H1 (cell line): ENCODE measurements at regions not wholly inside any gene's neighbourhood (a gene's known extent, or its start where the extent isn't known, plus 50 kb on each side); places are given as distances from the start of the nearest gene placed in this dataset.
A peak's percentile ranks its signal among the peaks of the same experiment; 100 is the strongest.

ENCODE experiments used
- CHD2 ChIP-seq: IDR thresholded peaks from 2 replicates; pipeline ENCODE4 v1.6.1; 2012; ENCODE audit warnings: low read length, improper control_type of control experiment
- EGR1 ChIP-seq: IDR thresholded peaks from 2 replicates; pipeline ENCODE4 v1.6.1; 2011; ENCODE audit warnings: low read depth, low read length, borderline replicate concordance
- EP300 ChIP-seq, 2 experiments: IDR thresholded peaks; 1 replicate in 1 of 2; 2 replicates in 1 of 2; pipeline ENCODE4 v1.6.1; 2011 to 2012; ENCODE audit warnings: low read depth in 2 of 2, low read length in 2 of 2, mild to moderate bottlenecking in 2 of 2, borderline replicate concordance in 1 of 2, inconsistent platforms in 1 of 2, moderate library complexity in 1 of 2
- HDAC2 ChIP-seq, 2 experiments: fragments of 300-600 bp in 1 of 2; sonication (generic) in 1 of 2; IDR thresholded peaks; 2 replicates each; pipeline ENCODE4 v1.6.1; 2011 to 2012; ENCODE audit warnings: low read depth in 2 of 2, low read length in 2 of 2, mild to moderate bottlenecking in 2 of 2, moderate library complexity in 2 of 2, borderline replicate concordance in 1 of 2, inconsistent platforms in 1 of 2
- JUND ChIP-seq: IDR thresholded peaks from 2 replicates; pipeline ENCODE4 v1.6.1; 2011; ENCODE audit warnings: mild to moderate bottlenecking, improper control_type of control experiment, low read length
- NANOG ChIP-seq: IDR thresholded peaks from 2 replicates; pipeline ENCODE4 v1.6.1; 2011; ENCODE audit warnings: low read length, low read depth, mild to moderate bottlenecking, inconsistent platforms; ENCODE audit not compliant: insufficient read depth, poor library complexity, severe bottlenecking
- SP1 ChIP-seq: IDR thresholded peaks from 2 replicates; pipeline ENCODE4 v1.6.1; 2011; ENCODE audit warnings: low read depth, low read length
- SUZ12 ChIP-seq: fragments of 200-600 bp; sonication (generic); IDR thresholded peaks from 2 replicates; pipeline ENCODE4 v1.6.1; 2012; ENCODE audit warnings: mild to moderate bottlenecking, inconsistent platforms, low read length, moderate library complexity, mixed read lengths
- TAF7 ChIP-seq: optimal IDR thresholded peaks from 2 replicates; pipeline ENCODE3; 2011; ENCODE audit warnings: low read depth, mild to moderate bottlenecking, inconsistent platforms, low read length, moderate library complexity, borderline replicate concordance
- TBP ChIP-seq: IDR thresholded peaks from 2 replicates; pipeline ENCODE4 v1.6.1; 2011; ENCODE audit warnings: low read depth, low read length, improper control_type of control experiment
- TEAD4 ChIP-seq: IDR thresholded peaks from 2 replicates; pipeline ENCODE4 v1.6.1; 2012; ENCODE audit warnings: low read depth, low read length, inconsistent platforms, mixed read lengths
- TF ChIP-seq, protein P1 (sequence below): fragments of 300-600 bp; sonication (generic); IDR thresholded peaks from 2 replicates; pipeline ENCODE4 v1.7.1; 2012; ENCODE audit warnings: low read length, moderate library complexity, mild to moderate bottlenecking, inconsistent platforms; ENCODE audit not compliant: insufficient replicate concordance

DNA sequence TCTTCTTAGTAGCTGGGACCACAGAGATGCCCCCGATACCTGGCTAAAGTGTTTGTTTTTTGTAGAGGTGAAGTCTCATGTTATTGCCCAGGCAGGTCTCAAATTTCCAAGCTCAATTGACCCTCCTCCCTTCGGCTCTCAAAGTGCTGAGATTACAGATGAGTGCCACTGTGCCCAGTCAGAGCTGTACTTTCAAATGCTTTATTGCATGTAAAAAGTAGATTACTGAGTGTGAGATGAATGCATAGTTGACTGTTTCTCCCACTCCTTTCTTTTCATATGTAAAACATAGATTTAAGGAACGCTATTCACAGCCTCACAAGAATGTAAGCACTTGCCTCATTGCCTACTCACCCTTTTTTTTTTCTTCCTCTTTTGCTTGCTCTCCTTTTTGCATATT, 984.4 kb upstream of the PABPC4L start (continued):
- TF ChIP-seq, protein P1, sequence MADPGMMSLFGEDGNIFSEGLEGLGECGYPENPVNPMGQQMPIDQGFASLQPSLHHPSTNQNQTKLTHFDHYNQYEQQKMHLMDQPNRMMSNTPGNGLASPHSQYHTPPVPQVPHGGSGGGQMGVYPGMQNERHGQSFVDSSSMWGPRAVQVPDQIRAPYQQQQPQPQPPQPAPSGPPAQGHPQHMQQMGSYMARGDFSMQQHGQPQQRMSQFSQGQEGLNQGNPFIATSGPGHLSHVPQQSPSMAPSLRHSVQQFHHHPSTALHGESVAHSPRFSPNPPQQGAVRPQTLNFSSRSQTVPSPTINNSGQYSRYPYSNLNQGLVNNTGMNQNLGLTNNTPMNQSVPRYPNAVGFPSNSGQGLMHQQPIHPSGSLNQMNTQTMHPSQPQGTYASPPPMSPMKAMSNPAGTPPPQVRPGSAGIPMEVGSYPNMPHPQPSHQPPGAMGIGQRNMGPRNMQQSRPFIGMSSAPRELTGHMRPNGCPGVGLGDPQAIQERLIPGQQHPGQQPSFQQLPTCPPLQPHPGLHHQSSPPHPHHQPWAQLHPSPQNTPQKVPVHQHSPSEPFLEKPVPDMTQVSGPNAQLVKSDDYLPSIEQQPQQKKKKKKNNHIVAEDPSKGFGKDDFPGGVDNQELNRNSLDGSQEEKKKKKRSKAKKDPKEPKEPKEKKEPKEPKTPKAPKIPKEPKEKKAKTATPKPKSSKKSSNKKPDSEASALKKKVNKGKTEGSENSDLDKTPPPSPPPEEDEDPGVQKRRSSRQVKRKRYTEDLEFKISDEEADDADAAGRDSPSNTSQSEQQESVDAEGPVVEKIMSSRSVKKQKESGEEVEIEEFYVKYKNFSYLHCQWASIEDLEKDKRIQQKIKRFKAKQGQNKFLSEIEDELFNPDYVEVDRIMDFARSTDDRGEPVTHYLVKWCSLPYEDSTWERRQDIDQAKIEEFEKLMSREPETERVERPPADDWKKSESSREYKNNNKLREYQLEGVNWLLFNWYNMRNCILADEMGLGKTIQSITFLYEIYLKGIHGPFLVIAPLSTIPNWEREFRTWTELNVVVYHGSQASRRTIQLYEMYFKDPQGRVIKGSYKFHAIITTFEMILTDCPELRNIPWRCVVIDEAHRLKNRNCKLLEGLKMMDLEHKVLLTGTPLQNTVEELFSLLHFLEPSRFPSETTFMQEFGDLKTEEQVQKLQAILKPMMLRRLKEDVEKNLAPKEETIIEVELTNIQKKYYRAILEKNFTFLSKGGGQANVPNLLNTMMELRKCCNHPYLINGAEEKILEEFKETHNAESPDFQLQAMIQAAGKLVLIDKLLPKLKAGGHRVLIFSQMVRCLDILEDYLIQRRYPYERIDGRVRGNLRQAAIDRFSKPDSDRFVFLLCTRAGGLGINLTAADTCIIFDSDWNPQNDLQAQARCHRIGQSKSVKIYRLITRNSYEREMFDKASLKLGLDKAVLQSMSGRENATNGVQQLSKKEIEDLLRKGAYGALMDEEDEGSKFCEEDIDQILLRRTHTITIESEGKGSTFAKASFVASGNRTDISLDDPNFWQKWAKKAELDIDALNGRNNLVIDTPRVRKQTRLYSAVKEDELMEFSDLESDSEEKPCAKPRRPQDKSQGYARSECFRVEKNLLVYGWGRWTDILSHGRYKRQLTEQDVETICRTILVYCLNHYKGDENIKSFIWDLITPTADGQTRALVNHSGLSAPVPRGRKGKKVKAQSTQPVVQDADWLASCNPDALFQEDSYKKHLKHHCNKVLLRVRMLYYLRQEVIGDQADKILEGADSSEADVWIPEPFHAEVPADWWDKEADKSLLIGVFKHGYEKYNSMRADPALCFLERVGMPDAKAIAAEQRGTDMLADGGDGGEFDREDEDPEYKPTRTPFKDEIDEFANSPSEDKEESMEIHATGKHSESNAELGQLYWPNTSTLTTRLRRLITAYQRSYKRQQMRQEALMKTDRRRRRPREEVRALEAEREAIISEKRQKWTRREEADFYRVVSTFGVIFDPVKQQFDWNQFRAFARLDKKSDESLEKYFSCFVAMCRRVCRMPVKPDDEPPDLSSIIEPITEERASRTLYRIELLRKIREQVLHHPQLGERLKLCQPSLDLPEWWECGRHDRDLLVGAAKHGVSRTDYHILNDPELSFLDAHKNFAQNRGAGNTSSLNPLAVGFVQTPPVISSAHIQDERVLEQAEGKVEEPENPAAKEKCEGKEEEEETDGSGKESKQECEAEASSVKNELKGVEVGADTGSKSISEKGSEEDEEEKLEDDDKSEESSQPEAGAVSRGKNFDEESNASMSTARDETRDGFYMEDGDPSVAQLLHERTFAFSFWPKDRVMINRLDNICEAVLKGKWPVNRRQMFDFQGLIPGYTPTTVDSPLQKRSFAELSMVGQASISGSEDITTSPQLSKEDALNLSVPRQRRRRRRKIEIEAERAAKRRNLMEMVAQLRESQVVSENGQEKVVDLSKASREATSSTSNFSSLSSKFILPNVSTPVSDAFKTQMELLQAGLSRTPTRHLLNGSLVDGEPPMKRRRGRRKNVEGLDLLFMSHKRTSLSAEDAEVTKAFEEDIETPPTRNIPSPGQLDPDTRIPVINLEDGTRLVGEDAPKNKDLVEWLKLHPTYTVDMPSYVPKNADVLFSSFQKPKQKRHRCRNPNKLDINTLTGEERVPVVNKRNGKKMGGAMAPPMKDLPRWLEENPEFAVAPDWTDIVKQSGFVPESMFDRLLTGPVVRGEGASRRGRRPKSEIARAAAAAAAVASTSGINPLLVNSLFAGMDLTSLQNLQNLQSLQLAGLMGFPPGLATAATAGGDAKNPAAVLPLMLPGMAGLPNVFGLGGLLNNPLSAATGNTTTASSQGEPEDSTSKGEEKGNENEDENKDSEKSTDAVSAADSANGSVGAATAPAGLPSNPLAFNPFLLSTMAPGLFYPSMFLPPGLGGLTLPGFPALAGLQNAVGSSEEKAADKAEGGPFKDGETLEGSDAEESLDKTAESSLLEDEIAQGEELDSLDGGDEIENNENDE = peak; percentile 94
- peak; percentile 87 for TF ChIP-seq EGR1
- TF ChIP-seq HDAC2 (IDR thresholded peaks at IDR 0.05; ENCODE audit: borderline replicate concordance in 1 of 2, low read depth in 2 of 2, low read length in 2 of 2) = 0 out of 4 replicates have a peak, but pooled peaks of 1 of the 2 experiments have one; percentile 46
- peak; percentile 70 for TF ChIP-seq NANOG
- peak in 1 of 2 experiments; percentile 44; a peak in 1 of 3 replicates for TF ChIP-seq EP300 (IDR thresholded peaks at IDR 0.05; ENCODE audit: borderline replicate concordance in 1 of 2, low read depth in 2 of 2, low read length in 2 of 2)
- 0 out of 2 replicates have a peak, but pooled peaks have one; percentile 20 for TF ChIP-seq CHD2
- TF ChIP-seq TEAD4 = peak; percentile 74
- TF ChIP-seq SP1 = peak; percentile 76
- no peak for TF ChIP-seq TAF7
- no peak for TF ChIP-seq SUZ12
- TF ChIP-seq TBP = no peak
- TF ChIP-seq JUND = peak; percentile 66
